ENCODE measurements at regions not wholly inside any gene's neighbourhood (a gene's known extent, or its start where the extent isn't known, plus 50 kb on each side); places are given as distances from the start of the nearest gene placed in this dataset.
A peak's percentile ranks its signal among the peaks of the same experiment; 100 is the strongest.

GRCh38 chr10:78301891-78302738, 268.5 kb downstream of the RPS24 start:
- ATAC-seq (replicated peaks in 1 of 4): no peak
- Histone ChIP-seq H3K36me3 (ENCODE audit: control insufficient read depth in 2 of 2, extremely low read depth in 1 of 2, insufficient read depth in 1 of 2, low read length in 1 of 2) (no peaks in the 10 kb centered on the region), H3K27me3 (replicated peaks in 1 of 2; ENCODE audit: control insufficient read depth in 2 of 2, extremely low read depth in 1 of 2, insufficient read depth in 2 of 2, low read length in 1 of 2) (peaks cover 0 to 5% of the 10 kb centered on the region in 2 experiments), H3K4me3 (ENCODE audit: control insufficient read depth in 1 of 2, extremely low read depth in 1 of 2, low read length in 1 of 2) (peak overlapping the region; percentile 69 to 70), H3K27ac (ENCODE audit: low read length) (peak overlapping the region; percentile 87), H3K9me3 (no peaks in the 10 kb centered on the region), H3K4me1 (ENCODE audit: control insufficient read depth in 1 of 2, extremely low read depth in 1 of 2, insufficient read depth in 2 of 2, low read length in 2 of 2) (peaks cover 10 to 24% of the 10 kb centered on the region in 2 experiments)
- Mint-ChIP-seq H3K9me3 (no peaks in the 10 kb centered on the region), H3K36me3 (no peaks in the 10 kb centered on the region), H3K4me3 (peak overlapping the region; percentile 86 to 96 (median 90)), H3K27ac (peak overlapping the region; percentile 95 to 97), H3K27me3 (no peaks in the 10 kb centered on the region), H3K4me1 (peaks cover 13 to 24% (median 17%) of the 10 kb centered on the region in 3 donors)
- peak in 1 of 35 experiments; percentile 17 for DNase-seq
- CTCF ChIA-PET: interaction anchor here (0.6 kb wide), 2 partner anchors 10 to 303 kb away, joined by 3 read pairs; no protein-coding TSS in a partner anchor
- 95% methylated on average over 8 of the region's 11 CpGs for WGBS (ENCODE audit: insufficient coverage)
- POLR2A ChIA-PET: interaction anchor here in 1 of 2 donors (0.6 kb wide), 1 partner anchor 69 kb away, joined by 4 read pairs; no protein-coding TSS in a partner anchor

- Histone ChIP-seq H3K4me3 (ENCODE audit: control insufficient read depth in 1 of 2, extremely low read depth in 1 of 2, low read length in 1 of 2) (peak overlapping the region; percentile 69 to 70), H3K9me3 (no peaks in the 10 kb centered on the region), H3K27ac (ENCODE audit: low read length) (peak overlapping the region; percentile 87), H3K4me1 (ENCODE audit: control insufficient read depth in 1 of 2, extremely low read depth in 1 of 2, insufficient read depth in 2 of 2, low read length in 2 of 2) (peaks cover 10 to 24% of the 10 kb centered on the region in 2 experiments), H3K36me3 (ENCODE audit: control insufficient read depth in 2 of 2, extremely low read depth in 1 of 2, insufficient read depth in 1 of 2, low read length in 1 of 2) (no peaks in the 10 kb centered on the region), H3K27me3 (replicated peaks in 1 of 2; ENCODE audit: control insufficient read depth in 2 of 2, extremely low read depth in 1 of 2, insufficient read depth in 2 of 2, low read length in 1 of 2) (peaks cover 0 to 5% of the 10 kb centered on the region in 2 experiments)
- Mint-ChIP-seq H3K36me3 (no peaks in the 10 kb centered on the region), H3K9me3 (no peaks in the 10 kb centered on the region), H3K27me3 (no peaks in the 10 kb centered on the region), H3K4me3 (peak overlapping the region; percentile 86 to 96 (median 90)), H3K4me1 (peaks cover 13 to 24% (median 17%) of the 10 kb centered on the region in 3 donors), H3K27ac (peak overlapping the region; percentile 95 to 97)
- ATAC-seq (replicated peaks in 1 of 4) (no peak), DNase-seq (peak in 1 of 35 experiments; percentile 7)
- POLR2A ChIA-PET: no interaction called here
- CTCF ChIA-PET: no interaction called here
- 0% methylated on average over 3 of the region's 3 CpGs for WGBS (ENCODE audit: insufficient coverage)
These were observed 269.0 kb downstream of the RPS24 start for GRCh38 chr10:78302739-78302988.

GRCh38 chr10:78302989-78303854, 269.6 kb downstream of the RPS24 start:
- no peaks in the 10 kb centered on the region for H3K36me3 ChIP-seq (ENCODE audit: control insufficient read depth in 2 of 2, extremely low read depth in 1 of 2, insufficient read depth in 1 of 2, low read length in 1 of 2)
- Mint-ChIP-seq H3K4me3 (peak overlapping the region; percentile 86 to 96 (median 90)), H3K9me3 (no peaks in the 10 kb centered on the region), H3K27me3 (no peaks in the 10 kb centered on the region), H3K4me1 (peaks cover 13 to 24% (median 17%) of the 10 kb centered on the region in 3 donors), H3K27ac (peak overlapping the region; percentile 95 to 97), H3K36me3 (no peaks in the 10 kb centered on the region)
- WGBS (ENCODE audit: insufficient coverage): 2% methylated on average over 76 of the region's 81 CpGs
- CTCF ChIA-PET: interaction anchor here (0.6 kb wide), 2 partner anchors 23 to 211 kb away, joined by 3 to 6 read pairs; no protein-coding TSS in a partner anchor
- peaks cover 0 to 5% of the 10 kb centered on the region in 2 experiments for H3K27me3 ChIP-seq (replicated peaks in 1 of 2; ENCODE audit: control insufficient read depth in 2 of 2, extremely low read depth in 1 of 2, insufficient read depth in 2 of 2, low read length in 1 of 2)
- DNase-seq (peak; percentile 86 to 98 (median 94)), ATAC-seq (replicated peaks in 1 of 4) (peak; percentile 86 to 94 (median 92))
- peak overlapping the region; percentile 87 for H3K27ac ChIP-seq (ENCODE audit: low read length)
- H3K9me3 ChIP-seq: no peaks in the 10 kb centered on the region
- H3K4me3 ChIP-seq (ENCODE audit: control insufficient read depth in 1 of 2, extremely low read depth in 1 of 2, low read length in 1 of 2): peak overlapping the region; percentile 69 to 70
- POLR2A ChIA-PET: no interaction called here
- peaks cover 10 to 24% of the 10 kb centered on the region in 2 experiments for H3K4me1 ChIP-seq (ENCODE audit: control insufficient read depth in 1 of 2, extremely low read depth in 1 of 2, insufficient read depth in 2 of 2, low read length in 2 of 2)

DNA sequence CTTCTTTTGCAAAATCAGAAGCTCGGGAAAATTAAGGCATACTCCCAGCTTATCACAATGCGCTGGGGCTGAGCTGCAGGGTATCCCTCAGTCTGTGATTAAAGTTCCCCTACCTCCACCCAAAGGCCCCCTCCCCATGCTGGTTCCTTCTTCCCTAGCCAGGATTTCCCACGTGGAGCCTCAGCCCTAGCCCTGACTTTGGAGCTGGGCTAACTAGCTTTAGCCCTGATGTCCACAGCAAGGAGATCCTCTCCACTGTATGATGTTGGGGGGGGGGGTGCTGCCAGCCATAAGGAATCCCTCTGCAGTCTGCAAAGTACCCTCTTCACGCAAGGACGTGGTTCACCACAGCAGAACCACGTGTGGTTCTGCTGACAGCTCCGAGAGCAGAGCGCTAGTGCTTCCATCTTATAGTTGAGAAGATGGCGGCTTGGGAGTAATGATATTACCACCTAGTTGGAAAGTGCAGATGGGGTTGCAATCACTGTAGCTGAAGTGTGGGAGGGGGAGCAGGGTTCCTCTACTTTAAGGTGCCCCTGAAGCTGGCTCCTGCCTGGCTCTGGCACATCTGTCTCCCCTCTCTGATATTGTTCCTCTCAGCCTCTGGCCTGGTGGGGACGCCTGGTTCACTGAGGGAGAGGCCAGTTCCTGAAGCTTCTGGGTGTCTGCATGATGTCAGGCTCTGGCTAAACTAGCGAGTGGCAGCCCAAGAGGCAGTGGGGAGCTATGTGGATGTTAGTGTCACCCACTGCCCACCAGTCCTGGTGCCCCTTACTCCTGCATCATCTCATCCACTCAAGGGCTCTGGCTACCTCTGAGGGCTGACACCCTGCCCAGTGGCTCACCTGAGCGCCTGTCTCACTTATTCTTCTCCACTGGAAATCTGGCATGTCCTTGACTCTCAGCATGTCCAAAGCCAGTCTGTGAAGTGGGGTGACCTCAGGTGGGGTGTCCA, 270.7 kb downstream of the RPS24 start:
- DNase-seq: peak in 2 of 35 experiments; percentile 24 to 26
- Histone ChIP-seq H3K4me1 (ENCODE audit: control insufficient read depth in 1 of 2, extremely low read depth in 1 of 2, insufficient read depth in 2 of 2, low read length in 2 of 2) (peaks cover 10 to 24% of the 10 kb centered on the region in 2 experiments), H3K36me3 (ENCODE audit: control insufficient read depth in 2 of 2, extremely low read depth in 1 of 2, insufficient read depth in 1 of 2, low read length in 1 of 2) (no peaks in the 10 kb centered on the region), H3K27me3 (replicated peaks in 1 of 2; ENCODE audit: control insufficient read depth in 2 of 2, extremely low read depth in 1 of 2, insufficient read depth in 2 of 2, low read length in 1 of 2) (peaks cover 0 to 5% of the 10 kb centered on the region in 2 experiments), H3K4me3 (ENCODE audit: control insufficient read depth in 1 of 2, extremely low read depth in 1 of 2, low read length in 1 of 2) (no peak overlapping the region), H3K9me3 (no peaks in the 10 kb centered on the region), H3K27ac (ENCODE audit: low read length) (no peak overlapping the region)
- H3K36me3 Mint-ChIP-seq: no peaks in the 10 kb centered on the region
- ChIA-PET CTCF (interaction anchor here (0.6 kb wide), 3 partner anchors 7 to 210 kb away, joined by 3 to 6 read pairs (median 3); no protein-coding TSS in a partner anchor), POLR2A (interaction anchor here in 1 of 2 donors (0.6 kb wide), 1 partner anchor 898 kb away, joined by 8 read pairs; no protein-coding TSS in a partner anchor)
- peak overlapping the region; percentile 29 to 59 for H3K27ac Mint-ChIP-seq
- H3K9me3 Mint-ChIP-seq: no peaks in the 10 kb centered on the region
- H3K4me1 Mint-ChIP-seq: peaks cover 12 to 24% (median 13%) of the 10 kb centered on the region in 3 donors
- WGBS (ENCODE audit: insufficient coverage): 36% methylated on average over 6 of the region's 12 CpGs
- peak overlapping the region; percentile 46 to 96 (median 86) for H3K4me3 Mint-ChIP-seq
- no peak for ATAC-seq (replicated peaks in 1 of 4)
- H3K27me3 Mint-ChIP-seq: no peaks in the 10 kb centered on the region

- H3K27me3 ChIP-seq (replicated peaks in 1 of 2; ENCODE audit: control insufficient read depth in 2 of 2, extremely low read depth in 1 of 2, insufficient read depth in 2 of 2, low read length in 1 of 2): no peaks in the 10 kb centered on the region
- Mint-ChIP-seq H3K27me3 (no peaks in the 10 kb centered on the region), H3K4me3 (peak overlapping the region in 1 of 3 donors; percentile 7), H3K4me1 (peaks cover 12 to 20% (median 13%) of the 10 kb centered on the region in 3 donors), H3K9me3 (no peaks in the 10 kb centered on the region), H3K27ac (peak overlapping the region in 1 of 2 donors; percentile 7), H3K36me3 (no peaks in the 10 kb centered on the region)
- no peaks in the 10 kb centered on the region for H3K9me3 ChIP-seq
- H3K36me3 ChIP-seq (ENCODE audit: control insufficient read depth in 2 of 2, extremely low read depth in 1 of 2, insufficient read depth in 1 of 2, low read length in 1 of 2): no peaks in the 10 kb centered on the region
- H3K4me3 ChIP-seq (ENCODE audit: control insufficient read depth in 1 of 2, extremely low read depth in 1 of 2, low read length in 1 of 2): no peak overlapping the region
- 94% methylated on average over 2 of the region's 3 CpGs for WGBS (ENCODE audit: insufficient coverage)
- ATAC-seq (replicated peaks in 1 of 4): no peak
- no peak overlapping the region for H3K27ac ChIP-seq (ENCODE audit: low read length)
- peak in 1 of 35 experiments; percentile 14 for DNase-seq
- peaks cover 10 to 24% of the 10 kb centered on the region in 2 experiments for H3K4me1 ChIP-seq (ENCODE audit: control insufficient read depth in 1 of 2, extremely low read depth in 1 of 2, insufficient read depth in 2 of 2, low read length in 2 of 2)
- ChIA-PET CTCF (interaction anchor here in 1 of 2 donors (0.8 kb wide), 1 partner anchor 13 kb away, joined by 3 read pairs; no protein-coding TSS in a partner anchor), POLR2A (no interaction called here)
These were observed 271.6 kb downstream of the RPS24 start for GRCh38 chr10:78305311-78305710.

All from T-cell (primary cell).